NB4 (cell line): ENCODE measurements at regions not wholly inside any gene's neighbourhood (a gene's known extent, or its start where the extent isn't known, plus 50 kb on each side); places are given as distances from the start of the nearest gene placed in this dataset.

ENCODE experiments used
- DNase-seq: peaks from one replicate; pipeline ENCODE4 v3.0.0; 2010; ENCODE audit warnings: low read depth
- H3K4me3 ChIP-seq: one replicate; pipeline ENCODE4 v1.5.1; 2011; ENCODE audit warnings: mild to moderate bottlenecking, low read depth, low read length, moderate library complexity
- CTCF ChIP-seq: IDR thresholded peaks from one replicate; pipeline ENCODE4 v1.5.1; 2012; ENCODE audit warnings: low read depth, low read length
- MAX ChIP-seq: IDR thresholded peaks from 2 replicates; pipeline ENCODE4 v1.6.1; 2011; ENCODE audit warnings: low read depth, low read length
- MYC ChIP-seq: IDR thresholded peaks from 2 replicates; pipeline ENCODE4 v1.6.1; 2011; ENCODE audit warnings: low read depth, low read length
- POLR2A ChIP-seq: IDR thresholded peaks from 2 replicates; pipeline ENCODE4 v1.6.1; 2011; ENCODE audit warnings: mild to moderate bottlenecking; ENCODE audit not compliant: insufficient read length; ENCODE audit errors: extremely low read depth

- no peak for DNase-seq
- TF ChIP-seq CTCF (no peak), POLR2A (no peak), MYC (no peak), MAX (no peak)
Measured at GRCh38 chr11:26032241-26032640, 299.7 kb upstream of the ANO3 start.

GRCh38 chr11:26035696-26036095, 296.2 kb upstream of the ANO3 start:
- no peak overlapping the region for H3K4me3 ChIP-seq
- DNase-seq = no peak
- no peak for TF ChIP-seq POLR2A
- no peak for TF ChIP-seq CTCF
- no peak for TF ChIP-seq MYC
- TF ChIP-seq MAX = no peak

More at GRCh38 chr11:26032241-26032640, 299.7 kb upstream of the ANO3 start:
- H3K4me3 ChIP-seq = no peak overlapping the region

- H3K4me3 ChIP-seq = no peak overlapping the region
- no peak for DNase-seq
- no peak for TF ChIP-seq MYC
- no peak for TF ChIP-seq POLR2A
- no peak for TF ChIP-seq MAX
- TF ChIP-seq CTCF = no peak
Measured at GRCh38 chr11:26037716-26038115, 294.2 kb upstream of the ANO3 start.

GRCh38 chr11:26040339-26040738, 291.6 kb upstream of the ANO3 start:
- no peak for DNase-seq
- no peak for TF ChIP-seq POLR2A
- TF ChIP-seq MYC = no peak
- TF ChIP-seq CTCF = no peak
- no peak for TF ChIP-seq MAX
- no peak overlapping the region for H3K4me3 ChIP-seq

- H3K4me3 ChIP-seq = no peak overlapping the region
- no peak for DNase-seq
- TF ChIP-seq POLR2A = no peak
- no peak for TF ChIP-seq MAX
- no peak for TF ChIP-seq CTCF
- TF ChIP-seq MYC = no peak
Measured at GRCh38 chr11:26042113-26042512, 289.8 kb upstream of the ANO3 start.

- TF ChIP-seq MYC (no peak), CTCF (no peak), POLR2A (no peak), MAX (no peak)
- DNase-seq = no peak
- H3K4me3 ChIP-seq = no peak overlapping the region
Measured at GRCh38 chr11:26043665-26044064, 288.3 kb upstream of the ANO3 start.
